ENCODE measurements at regions not wholly inside any gene's neighbourhood (a gene's known extent, or its start where the extent isn't known, plus 50 kb on each side); places are given as distances from the start of the nearest gene placed in this dataset.
"Not testable (repeated sequence)": the region's sequence is repeated elsewhere in the genome, so short reads cannot be mapped to it uniquely, and the experiment has no call there.

- not testable (repeated sequence) for H3K36me3 ChIP-seq (replicated peaks; ENCODE audit: control insufficient read depth, insufficient read depth, low read length); H3K27me3 ChIP-seq (ENCODE audit: control insufficient read depth, insufficient read depth, low read length); H3K4me3 ChIP-seq (ENCODE audit: insufficient read depth, low read depth, low read length)
- DNase-seq, result peak; percentile 35
Measured at GRCh38 chr15:75771054-75771453, 58.4 kb upstream of the CSPG4 start.

- Histone ChIP-seq H3K36me3 (replicated peaks; ENCODE audit: control insufficient read depth, insufficient read depth, low read length) (no peaks in the 10 kb centered on the region), H3K27me3 (ENCODE audit: control insufficient read depth, insufficient read depth, low read length) (no peaks in the 10 kb centered on the region), H3K4me3 (ENCODE audit: insufficient read depth, low read depth, low read length) (no peak overlapping the region)
- DNase-seq, result no peak
Measured at GRCh38 chr15:75770131-75770530, 57.5 kb upstream of the CSPG4 start.

- not testable (repeated sequence) for H3K36me3 ChIP-seq (replicated peaks; ENCODE audit: control insufficient read depth, insufficient read depth, low read length); H3K27me3 ChIP-seq (ENCODE audit: control insufficient read depth, insufficient read depth, low read length); DNase-seq; H3K4me3 ChIP-seq (ENCODE audit: insufficient read depth, low read depth, low read length)
Measured at GRCh38 chr15:75768526-75768925, 55.9 kb upstream of the CSPG4 start.

GRCh38 chr15:75765551-75766305, 53.1 kb upstream of the CSPG4 start:
- DNase-seq, result not testable (repeated sequence)

GRCh38 chr15:75764845-75765550, 52.4 kb upstream of the CSPG4 start:
- not testable (repeated sequence) for DNase-seq; H3K4me3 ChIP-seq (ENCODE audit: insufficient read depth, low read depth, low read length); H3K27me3 ChIP-seq (ENCODE audit: control insufficient read depth, insufficient read depth, low read length)

More at GRCh38 chr15:75765551-75766305, 53.1 kb upstream of the CSPG4 start:
- not testable (repeated sequence) for H3K27me3 ChIP-seq (ENCODE audit: control insufficient read depth, insufficient read depth, low read length); H3K4me3 ChIP-seq (ENCODE audit: insufficient read depth, low read depth, low read length); H3K36me3 ChIP-seq (replicated peaks; ENCODE audit: control insufficient read depth, insufficient read depth, low read length)

GRCh38 chr15:75763635-75764600, 51.3 kb upstream of the CSPG4 start:
- not testable (repeated sequence) for H3K36me3 ChIP-seq (replicated peaks; ENCODE audit: control insufficient read depth, insufficient read depth, low read length); H3K4me3 ChIP-seq (ENCODE audit: insufficient read depth, low read depth, low read length); DNase-seq; H3K27me3 ChIP-seq (ENCODE audit: control insufficient read depth, insufficient read depth, low read length)

More at GRCh38 chr15:75764845-75765550, 52.4 kb upstream of the CSPG4 start:
- not testable (repeated sequence) for H3K36me3 ChIP-seq (replicated peaks; ENCODE audit: control insufficient read depth, insufficient read depth, low read length)

- no peak overlapping the region for H3K4me3 ChIP-seq (ENCODE audit: insufficient read depth, low read depth, low read length)
- no peaks in the 10 kb centered on the region for H3K27me3 ChIP-seq (ENCODE audit: control insufficient read depth, insufficient read depth, low read length)
- no peaks in the 10 kb centered on the region for H3K36me3 ChIP-seq (replicated peaks; ENCODE audit: control insufficient read depth, insufficient read depth, low read length)
- DNase-seq, result no peak
Measured at GRCh38 chr15:75763137-75763611, 50.5 kb upstream of the CSPG4 start.

Measured in H7 (cell line).